DMS153 (cell line): ENCODE measurements at regions not wholly inside any gene's neighbourhood (a gene's known extent, or its start where the extent isn't known, plus 50 kb on each side); places are given as distances from the start of the nearest gene placed in this dataset.
A peak's percentile ranks its signal among the peaks of the same experiment; 100 is the strongest.
"Not testable (repeated sequence)": the region's sequence is repeated elsewhere in the genome, so short reads cannot be mapped to it uniquely, and the experiment has no call there.

Source experiments
- DNase-seq: peaks from one replicate; lab custom pipeline; 2025; lab: John Stamatoyannopoulos, UW

- DNase-seq = not testable (repeated sequence)
Observed at GRCh38 chr2:90224767-90225166, 1533.3 kb downstream of the RPIA start.

GRCh38 chr2:90226465-90227072 is 1535.1 kb downstream of the RPIA start:
- not testable (repeated sequence) for DNase-seq

- DNase-seq = not testable (repeated sequence)
Observed at GRCh38 chr2:90231199-90231598, 1539.7 kb downstream of the RPIA start.

GRCh38 chr2:90235452-90235851 is 1544.0 kb downstream of the RPIA start:
- not testable (repeated sequence) for DNase-seq

GRCh38 chr2:90237923-90238361 is 1546.5 kb downstream of the RPIA start:
- peak; percentile 2 for DNase-seq

GRCh38 chr2:90238505-90239230 is 1547.2 kb downstream of the RPIA start:
- not testable (repeated sequence) for DNase-seq

GRCh38 chr2:90239769-90240168 is 1548.3 kb downstream of the RPIA start:
- not testable (repeated sequence) for DNase-seq

- DNase-seq = not testable (repeated sequence)
Observed at GRCh38 chr2:90244902-90245765, 1553.7 kb downstream of the RPIA start.

- not testable (repeated sequence) for DNase-seq
Observed at GRCh38 chr2:90248400-90248799, 1556.9 kb downstream of the RPIA start.

GRCh38 chr2:90250350-90250749 is 1558.9 kb downstream of the RPIA start:
- DNase-seq = not testable (repeated sequence)

- not testable (repeated sequence) for DNase-seq
Observed at GRCh38 chr2:90251576-90251975, 1560.1 kb downstream of the RPIA start.

- not testable (repeated sequence) for DNase-seq
Observed at GRCh38 chr2:90253306-90253705, 1561.8 kb downstream of the RPIA start.

GRCh38 chr2:90266888-90267287 is 1575.4 kb downstream of the RPIA start:
- DNase-seq = not testable (repeated sequence)

GRCh38 chr2:90287751-90288150 is 1596.3 kb downstream of the RPIA start:
- not testable (repeated sequence) for DNase-seq

GRCh38 chr2:90288396-90288795 is 1596.9 kb downstream of the RPIA start:
- not testable (repeated sequence) for DNase-seq

- not testable (repeated sequence) for DNase-seq
Observed at GRCh38 chr2:90289291-90289980, 1598.0 kb downstream of the RPIA start.

- not testable (repeated sequence) for DNase-seq
Observed at GRCh38 chr2:90290701-90291100, 1599.2 kb downstream of the RPIA start.

- not testable (repeated sequence) for DNase-seq
Observed at GRCh38 chr2:90291168-90291883, 1599.9 kb downstream of the RPIA start.

- DNase-seq = not testable (repeated sequence)
Observed at GRCh38 chr2:90291934-90292333, 1600.5 kb downstream of the RPIA start.

- DNase-seq = not testable (repeated sequence)
Observed at GRCh38 chr2:90292451-90292850, 1601.0 kb downstream of the RPIA start.

- not testable (repeated sequence) for DNase-seq
Observed at GRCh38 chr2:90293224-90293623, 1601.8 kb downstream of the RPIA start.
